ENCODE measurements at regions not wholly inside any gene's neighbourhood (a gene's known extent, or its start where the extent isn't known, plus 50 kb on each side); places are given as distances from the start of the nearest gene placed in this dataset.
"Not testable (repeated sequence)": the region's sequence is repeated elsewhere in the genome, so short reads cannot be mapped to it uniquely, and the experiment has no call there.

DNA sequence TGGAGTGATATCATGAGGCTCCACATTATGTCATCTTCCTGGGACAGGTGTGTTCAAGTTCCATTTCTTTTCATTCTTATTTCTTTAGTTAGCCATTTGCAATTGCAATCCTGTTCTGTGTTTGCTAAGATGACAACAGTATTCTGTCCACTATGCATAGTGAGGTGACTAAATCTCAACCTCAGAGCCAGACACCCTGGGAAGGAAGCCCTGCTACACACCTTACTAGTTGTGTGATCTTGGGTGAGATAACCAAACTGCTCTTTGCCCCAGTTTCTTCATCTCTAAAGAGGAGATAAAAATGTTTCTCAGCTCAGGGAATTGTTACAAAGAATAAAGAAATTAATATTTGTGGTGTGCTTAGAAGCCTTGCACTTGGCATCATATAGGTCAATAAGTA, 215.1 kb upstream of the RPS23 start:
- no peak for DNase-seq (ENCODE audit: low read depth in 2 of 2)

DNA sequence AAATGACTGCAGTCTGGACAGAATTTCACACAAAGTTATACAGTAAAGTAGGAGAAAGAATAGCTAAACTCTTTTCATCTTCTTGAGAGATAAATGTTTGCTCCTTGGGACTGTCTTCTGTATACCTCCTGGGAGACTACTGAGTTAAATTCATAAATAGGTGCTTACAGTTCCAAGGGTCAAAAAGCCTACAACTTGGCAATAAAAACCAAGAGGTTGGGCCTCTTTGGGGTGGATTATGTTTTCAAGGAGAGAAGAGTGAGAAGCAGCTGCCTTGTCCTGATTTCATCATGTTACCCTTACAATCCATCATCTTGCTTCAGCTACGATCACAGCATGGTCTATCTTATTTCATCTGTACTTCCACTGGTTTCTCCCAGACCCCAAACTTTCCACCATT, 213.2 kb upstream of the RPS23 start:
- DNase-seq (ENCODE audit: low read depth in 2 of 2) = no peak

DNA sequence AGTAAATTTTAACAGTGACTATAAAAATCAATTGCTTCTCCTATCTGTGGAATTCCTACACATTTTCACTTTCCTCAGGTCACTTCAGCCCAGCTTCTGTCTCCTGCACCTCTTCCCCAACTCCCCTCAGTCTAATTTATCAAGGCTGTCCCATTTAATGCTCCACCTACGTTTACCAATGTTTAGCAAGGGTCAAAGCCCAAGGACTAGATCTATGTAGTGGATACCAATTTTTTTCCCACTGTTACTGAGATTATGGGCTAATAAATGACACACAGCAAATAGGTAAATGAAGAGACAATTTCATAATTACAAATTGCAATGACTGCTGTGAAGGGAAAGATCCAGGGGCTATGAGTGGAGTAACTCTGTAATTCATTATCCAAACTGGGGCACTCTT, 211.5 kb upstream of the RPS23 start:
- DNase-seq (ENCODE audit: low read depth in 2 of 2) = no peak

DNA sequence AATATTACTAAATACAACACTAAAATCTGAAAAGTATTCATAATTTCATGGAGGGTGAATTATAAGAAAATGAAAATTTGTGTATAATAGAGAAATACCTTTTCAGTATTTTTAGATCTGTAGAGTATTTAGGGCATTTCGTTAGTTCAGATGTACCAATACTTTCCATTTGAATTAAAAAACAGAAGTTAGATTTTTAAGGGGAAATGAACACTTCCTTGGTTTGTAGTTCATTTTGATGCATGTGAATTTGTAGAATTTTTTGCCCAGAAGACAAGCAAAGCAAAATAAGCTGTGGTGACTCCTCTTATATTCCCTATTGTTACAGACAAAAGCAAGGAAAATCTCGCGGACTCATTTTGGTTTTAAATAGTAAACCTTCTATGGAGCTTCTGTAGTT, 209.0 kb upstream of the RPS23 start:
- DNase-seq (ENCODE audit: low read depth in 2 of 2) = no peak

DNA sequence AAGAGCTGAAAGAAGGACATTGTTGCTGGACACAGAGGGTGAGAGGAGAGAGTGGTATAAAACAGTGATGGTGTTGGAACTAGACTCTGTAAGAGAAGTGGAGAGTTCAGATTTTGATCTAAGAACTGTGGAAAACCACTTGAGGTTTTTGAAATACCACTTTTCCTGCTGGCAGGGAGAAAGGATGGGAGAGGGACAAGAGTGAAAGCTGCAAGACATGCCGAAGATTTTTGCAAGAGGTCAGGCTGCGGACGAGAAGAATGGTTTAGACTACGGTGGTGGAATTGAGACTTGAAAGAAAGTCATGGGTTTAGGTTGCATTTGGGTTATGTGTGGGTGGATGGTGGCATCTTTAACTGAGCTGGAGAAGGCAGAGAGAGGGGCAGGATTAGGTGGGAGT, 202.2 kb upstream of the RPS23 start:
- no peak for DNase-seq (ENCODE audit: low read depth in 2 of 2)

DNA sequence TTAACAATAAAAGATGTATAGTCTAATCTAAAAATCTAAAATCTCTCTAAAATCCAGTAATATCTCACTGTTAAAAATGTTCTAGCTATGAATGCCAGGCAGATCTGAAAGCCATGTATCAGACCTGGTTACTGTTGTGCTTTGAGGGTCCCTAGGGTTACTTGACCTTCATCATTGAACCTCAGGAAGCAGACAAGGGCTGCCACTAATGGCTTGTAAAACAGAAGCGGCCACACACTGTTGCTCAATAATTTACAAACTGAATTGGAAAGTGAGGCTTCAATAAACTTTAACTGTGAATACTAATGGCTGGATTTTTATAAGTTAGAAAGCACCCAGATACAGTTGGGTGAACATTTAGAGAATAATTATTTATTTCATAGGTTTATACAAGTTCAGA, 198.0 kb upstream of the RPS23 start:
- DNase-seq (ENCODE audit: low read depth in 2 of 2) = no peak

DNA sequence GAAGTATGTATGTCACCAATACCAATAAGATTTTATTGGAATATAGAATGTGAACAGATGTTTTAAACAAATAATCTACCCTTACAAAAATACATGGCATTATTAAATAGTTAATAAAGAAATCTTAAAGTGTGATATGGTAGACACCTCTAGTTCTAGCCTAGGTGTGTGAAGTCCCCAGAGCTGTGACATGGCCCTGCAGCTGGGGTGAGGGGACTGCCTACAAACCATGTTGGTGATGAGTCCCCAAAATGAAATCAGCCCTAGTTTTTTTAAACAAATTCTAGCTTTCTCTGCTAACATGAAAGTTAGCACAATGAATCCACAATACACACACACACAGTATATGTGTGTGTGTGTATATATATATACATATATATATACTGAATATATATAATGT, 195.1 kb upstream of the RPS23 start:
- no peak for DNase-seq (ENCODE audit: low read depth in 2 of 2)

DNA sequence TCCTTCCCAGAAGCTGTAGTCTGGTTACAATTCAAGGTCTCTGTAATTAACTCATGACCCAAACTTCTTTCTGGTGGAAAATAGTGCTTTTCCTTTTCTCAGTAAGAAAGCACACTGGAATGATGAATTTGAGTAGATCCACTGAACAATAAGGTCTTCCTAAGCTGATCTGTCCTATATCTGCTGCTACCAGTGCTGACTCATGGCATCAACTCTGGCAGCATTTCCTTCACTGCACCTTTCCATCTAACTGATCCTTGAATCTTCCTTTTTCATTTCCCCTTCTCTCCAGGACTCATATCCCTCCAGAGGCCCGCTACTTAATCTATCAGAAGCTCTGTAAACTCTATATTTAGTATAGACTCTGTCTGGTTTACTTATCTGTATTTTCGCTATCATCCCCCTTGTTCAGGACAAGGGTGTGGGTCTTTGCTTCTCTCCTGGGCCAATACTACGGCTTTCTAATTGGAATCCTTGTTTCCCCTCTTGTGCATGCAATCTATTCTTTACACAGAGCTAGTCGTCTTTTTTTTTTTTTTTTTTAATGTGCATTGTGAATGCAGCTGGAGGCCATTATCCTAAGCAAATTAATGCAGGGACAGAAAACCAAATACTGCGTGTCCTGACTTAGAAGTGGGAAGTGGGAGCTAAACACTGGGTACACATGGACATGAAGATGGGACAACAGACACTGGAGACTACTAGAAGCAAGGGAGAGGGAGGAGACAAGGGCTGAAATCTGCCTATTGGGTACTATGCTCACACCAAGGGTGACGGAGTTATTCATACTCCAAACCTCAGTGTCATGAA, 192.2 kb upstream of the RPS23 start:
- DNase-seq (ENCODE audit: low read depth in 2 of 2) = no peak

DNA sequence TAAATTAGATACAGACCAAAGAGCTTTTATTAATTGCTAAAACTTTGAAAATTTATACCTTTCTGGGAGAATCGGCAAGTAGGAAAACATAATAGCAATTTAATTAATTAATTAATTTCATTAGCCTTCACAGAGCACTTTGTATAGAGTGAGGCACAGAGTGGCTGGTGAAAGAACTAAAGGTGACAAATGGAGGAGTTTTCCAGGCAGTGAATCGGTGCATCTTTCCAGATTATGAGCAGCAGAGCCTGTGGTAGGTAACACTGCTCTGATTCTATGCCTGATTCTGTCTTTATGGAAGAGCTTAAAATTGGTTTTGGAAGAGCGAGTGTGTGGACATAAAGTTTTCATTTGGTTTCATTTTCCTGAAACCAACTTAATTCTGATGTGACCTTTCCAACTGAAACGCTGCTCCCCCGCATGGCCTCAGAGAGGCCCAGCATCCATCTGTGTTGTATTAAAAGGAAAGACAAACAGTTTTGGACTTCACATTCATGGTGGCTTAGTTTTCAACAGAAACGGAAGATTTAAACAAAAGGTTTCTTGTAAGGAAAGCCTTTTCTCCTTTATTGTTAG, 188.9 kb upstream of the RPS23 start:
- no peak for DNase-seq (ENCODE audit: low read depth in 2 of 2)

DNA sequence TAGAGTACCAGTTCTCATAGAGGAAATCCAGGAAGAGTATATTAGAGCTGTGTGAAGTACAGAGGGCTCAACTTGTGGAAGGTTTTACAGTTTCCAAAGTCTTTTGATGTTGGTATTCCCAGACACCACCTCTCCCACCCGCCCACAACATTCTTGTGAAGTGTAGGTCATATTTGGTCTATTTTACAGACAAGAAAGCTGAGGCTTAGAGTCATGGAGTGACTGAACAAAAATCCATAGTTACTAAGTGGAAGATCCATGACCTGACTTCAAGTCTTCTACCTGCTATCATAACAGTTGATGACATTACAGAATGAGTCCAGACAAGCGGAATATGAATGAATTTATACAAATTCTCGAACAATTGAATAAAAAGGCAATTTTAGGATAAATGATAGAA, 187.1 kb upstream of the RPS23 start:
- no peak for DNase-seq (ENCODE audit: low read depth in 2 of 2)

DNA sequence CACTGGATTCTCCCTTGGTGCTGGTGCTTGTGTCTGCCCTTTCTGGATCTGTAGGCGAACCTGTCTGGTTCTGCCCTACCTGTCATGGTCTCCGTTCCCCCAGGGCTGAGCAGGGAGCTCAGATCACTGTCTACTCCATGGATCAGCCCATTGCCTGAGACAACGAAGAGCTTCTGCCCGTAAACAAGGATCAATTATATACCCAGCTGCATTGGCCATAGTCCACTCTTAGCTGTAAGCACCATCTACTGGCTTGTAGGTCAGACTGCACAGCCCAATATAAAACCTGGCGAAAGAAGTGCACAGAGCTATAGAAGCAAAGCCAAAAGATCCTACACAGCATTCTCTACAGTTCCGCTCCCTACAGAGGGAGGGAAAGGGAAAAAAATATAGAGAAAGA, 181.5 kb upstream of the RPS23 start:
- DNase-seq (ENCODE audit: low read depth in 2 of 2) = no peak

DNA sequence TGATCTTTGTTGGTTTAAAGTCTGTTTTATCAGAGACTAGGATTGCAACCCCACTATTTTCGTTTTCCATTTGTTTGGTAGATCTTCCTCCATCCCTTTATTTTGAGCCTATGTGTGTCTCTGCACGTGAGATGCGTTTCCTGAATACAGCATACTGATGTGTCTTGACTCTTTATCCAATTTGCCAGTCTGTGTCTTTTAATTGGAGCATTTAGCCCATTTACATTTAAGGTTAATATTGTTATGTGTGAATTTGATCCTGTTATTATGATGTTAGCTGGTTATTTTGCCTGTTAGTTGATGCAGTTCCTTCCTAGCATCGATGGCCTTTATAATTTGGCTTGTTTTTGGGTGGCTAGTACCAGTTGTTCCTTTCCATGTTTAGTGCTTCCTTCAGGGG, 177.2 kb upstream of the RPS23 start:
- DNase-seq (ENCODE audit: low read depth in 2 of 2) = not testable (repeated sequence)

DNA sequence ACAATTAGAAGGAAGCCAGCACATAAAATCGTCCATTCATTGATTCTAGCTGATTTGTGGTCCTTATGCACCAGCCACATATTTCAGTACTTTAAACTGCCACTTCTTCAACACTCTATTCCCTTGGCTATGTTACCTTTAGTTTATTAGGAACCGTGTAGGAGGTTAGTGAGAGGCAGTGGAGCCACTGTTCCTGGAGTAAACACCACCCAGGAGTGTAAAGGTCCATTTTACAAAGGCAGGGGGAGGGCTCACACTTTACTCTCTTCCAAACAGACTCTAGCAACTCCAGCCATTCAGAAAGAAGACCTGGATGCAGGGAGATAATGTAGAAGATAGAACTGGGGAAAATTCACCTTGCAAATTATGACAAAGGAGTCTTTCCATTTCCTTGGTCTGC, 170.2 kb upstream of the RPS23 start:
- DNase-seq (ENCODE audit: low read depth in 2 of 2) = no peak

DNA sequence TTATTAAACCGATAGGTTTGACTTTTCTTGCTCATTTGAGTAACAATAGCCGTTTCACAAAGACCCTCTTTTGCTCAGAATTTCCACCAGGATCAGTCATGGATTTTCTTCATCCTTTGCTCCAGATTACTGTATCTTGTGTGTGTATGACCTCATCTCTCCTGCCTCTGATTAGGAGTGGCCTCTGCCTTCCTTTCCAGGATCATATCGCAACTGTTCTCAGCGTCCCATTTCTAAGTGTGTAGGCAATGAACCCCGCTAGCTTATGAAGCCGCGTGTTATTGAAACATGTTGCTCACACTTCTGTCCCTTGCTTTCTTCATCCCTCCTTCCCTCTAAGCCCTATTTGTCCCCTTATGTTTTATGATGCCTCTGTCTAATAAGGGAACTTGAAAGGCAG, 169.8 kb upstream of the RPS23 start:
- DNase-seq (ENCODE audit: low read depth in 2 of 2) = no peak

DNA sequence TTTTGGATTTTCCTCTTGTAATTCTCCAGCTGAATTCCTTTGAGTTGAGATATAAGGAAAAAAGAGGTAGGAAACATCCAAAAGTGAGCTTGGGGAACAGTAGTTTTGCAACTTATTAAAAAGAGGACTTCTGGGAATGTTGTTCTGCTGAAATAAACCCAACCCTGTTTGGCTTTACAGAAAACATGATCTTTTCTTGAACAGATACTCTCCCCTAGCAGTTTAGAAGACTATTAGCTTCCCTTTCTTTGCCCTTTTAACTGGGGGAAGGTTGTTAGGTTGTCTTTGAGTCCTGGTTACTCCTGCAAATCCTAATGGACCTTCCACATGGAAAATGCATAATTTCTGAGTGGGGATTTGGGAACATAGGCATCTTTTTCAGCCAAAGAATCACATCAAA, 168.7 kb upstream of the RPS23 start:
- no peak for DNase-seq (ENCODE audit: low read depth in 2 of 2)

DNA sequence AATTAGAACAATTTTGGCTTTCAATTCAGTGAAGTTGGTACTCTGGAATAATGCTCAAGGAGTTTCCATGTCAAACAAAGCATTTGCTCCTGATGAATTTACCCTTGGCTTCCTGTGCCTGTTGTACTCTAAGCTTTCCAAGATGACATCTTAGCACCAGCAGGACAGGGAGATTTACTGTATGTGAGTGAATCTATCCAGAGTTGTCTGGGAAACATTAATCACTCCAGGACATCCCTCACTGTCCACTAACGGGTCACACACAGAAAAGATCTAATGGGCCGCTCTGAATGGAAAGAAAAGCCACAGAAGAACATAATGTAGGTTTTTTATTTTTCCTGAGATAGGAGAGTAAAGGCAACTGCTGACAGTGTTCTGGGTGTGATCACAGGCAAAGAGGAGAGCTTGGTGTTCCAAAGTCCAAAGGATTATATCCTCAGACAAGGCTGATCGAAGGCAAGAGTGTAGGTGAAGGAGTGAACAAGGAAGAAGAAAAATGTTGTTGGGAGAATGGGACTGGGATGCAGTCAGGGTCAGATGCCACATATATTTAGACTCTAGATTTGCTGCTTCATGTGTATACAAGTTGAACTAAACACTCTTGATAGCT, 167.7 kb upstream of the RPS23 start:
- DNase-seq (ENCODE audit: low read depth in 2 of 2) = no peak

DNA sequence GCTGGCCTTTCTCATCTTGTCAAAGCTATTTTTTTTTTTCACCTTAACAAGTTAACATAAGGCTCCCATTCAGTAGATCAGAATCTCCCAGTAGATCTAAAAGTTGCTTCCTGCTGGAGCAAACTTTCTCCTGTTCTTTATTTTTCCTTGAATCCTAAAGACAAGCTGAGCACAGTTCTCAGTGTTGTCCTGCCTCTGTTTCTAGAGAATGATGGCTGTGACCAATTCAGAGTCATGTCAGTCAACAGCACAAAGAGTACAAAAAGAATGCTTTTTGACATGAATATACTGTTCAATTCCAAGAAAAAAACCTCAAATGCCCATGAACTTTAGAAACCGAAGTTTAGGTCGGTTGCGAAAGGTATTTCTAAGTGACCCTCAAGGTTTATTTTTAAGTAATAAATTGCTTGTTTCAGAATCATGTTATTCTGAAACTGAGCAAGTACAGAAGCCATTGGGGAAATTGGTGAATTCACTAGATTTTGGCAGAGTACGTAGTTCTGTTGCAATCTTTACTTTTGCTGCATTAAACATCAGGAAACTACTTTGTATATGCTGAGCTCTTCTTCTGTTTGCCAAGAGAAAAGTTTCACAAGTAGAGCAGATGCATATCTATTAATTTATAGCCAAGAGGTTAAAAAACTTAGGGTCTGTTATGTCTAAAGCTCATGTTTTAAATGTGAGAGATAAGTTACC, 161.7 kb upstream of the RPS23 start:
- DNase-seq (ENCODE audit: low read depth in 2 of 2) = no peak

DNA sequence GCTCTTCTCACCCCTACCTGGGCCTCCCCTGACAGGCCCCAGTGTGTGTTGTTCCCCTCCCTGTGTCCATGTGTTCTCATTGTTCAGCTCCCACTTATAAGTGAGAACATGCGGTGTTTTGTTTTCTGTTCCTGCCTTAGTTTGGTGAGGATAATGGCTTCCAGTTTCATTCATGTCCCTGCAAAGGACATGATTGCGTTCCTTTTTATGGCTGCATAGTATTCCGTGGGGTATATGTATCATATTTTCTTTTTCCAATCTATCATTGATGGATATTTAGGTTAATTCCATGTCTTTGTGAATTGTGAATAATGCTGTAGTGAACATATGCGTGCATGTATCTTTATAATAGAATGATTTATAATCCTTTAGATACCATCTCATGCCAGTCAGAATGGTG, 159.4 kb upstream of the RPS23 start:
- DNase-seq (ENCODE audit: low read depth in 2 of 2) = not testable (repeated sequence)

DNA sequence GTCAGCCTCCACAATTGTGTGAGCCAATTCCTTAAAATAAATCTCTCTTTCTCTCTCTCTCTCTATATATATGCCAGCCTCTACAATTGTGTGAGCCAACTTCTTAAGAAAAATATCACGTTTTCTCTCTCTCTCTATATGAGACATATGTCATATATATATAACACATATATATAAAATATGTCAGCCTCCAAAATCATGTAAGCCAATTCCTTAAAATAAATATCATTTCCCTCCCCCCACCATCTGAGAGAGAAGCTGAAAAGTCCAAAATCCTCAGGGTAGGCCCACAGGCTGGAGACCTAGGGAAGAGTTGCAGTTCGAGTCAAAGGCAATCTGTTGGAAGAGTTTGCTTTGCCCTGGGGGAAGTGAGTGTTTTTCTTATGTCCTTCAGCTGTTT, 158.1 kb upstream of the RPS23 start:
- DNase-seq (ENCODE audit: low read depth in 2 of 2) = no peak

DNA sequence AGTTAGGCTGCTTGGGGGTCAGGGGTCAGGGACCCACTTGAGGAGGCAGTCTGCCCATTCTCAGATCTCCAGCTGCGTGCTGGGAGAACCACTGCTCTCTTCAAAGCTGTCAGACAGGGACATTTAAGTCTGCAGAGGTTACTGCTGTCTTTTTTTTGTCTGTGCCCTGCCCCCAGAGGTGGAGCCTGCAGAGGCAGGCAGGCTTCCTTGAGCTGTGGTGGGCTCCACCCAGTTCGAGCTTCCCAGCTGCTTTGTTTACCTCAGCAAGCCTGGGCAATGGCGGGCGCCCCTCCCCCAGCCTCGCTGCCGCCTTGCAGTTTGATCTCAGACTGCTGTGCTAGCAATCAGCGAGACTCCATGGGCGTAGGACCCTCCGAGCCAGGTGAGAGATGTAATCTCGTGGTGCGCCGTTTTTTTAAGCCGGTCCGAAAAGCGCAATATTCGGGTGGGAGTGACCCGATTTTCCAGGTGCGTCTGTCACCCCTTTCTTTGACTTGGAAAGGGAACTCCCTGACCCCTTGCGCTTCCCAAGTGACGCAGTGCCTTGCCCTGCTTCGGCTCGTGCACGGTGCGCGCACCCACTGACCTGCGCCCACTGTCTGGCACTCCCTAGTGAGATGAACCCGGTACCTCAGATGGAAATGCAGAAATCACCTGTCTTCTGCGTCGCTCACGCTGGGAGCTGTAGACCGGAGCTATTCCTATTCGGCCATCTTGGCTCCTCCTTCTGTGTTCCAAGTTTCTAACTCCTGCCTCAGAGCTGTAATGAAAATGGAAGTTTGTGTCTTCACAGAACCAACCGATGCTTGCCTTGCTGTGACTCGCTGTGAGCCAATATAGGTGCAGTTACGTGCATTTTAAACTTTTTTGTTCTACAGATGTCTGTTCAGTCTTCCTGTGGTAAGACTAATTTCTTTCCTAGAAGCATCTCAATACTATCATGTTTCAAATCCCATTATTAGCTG, 156.8 kb upstream of the RPS23 start:
- DNase-seq (ENCODE audit: low read depth in 2 of 2) = not testable (repeated sequence)

DNA sequence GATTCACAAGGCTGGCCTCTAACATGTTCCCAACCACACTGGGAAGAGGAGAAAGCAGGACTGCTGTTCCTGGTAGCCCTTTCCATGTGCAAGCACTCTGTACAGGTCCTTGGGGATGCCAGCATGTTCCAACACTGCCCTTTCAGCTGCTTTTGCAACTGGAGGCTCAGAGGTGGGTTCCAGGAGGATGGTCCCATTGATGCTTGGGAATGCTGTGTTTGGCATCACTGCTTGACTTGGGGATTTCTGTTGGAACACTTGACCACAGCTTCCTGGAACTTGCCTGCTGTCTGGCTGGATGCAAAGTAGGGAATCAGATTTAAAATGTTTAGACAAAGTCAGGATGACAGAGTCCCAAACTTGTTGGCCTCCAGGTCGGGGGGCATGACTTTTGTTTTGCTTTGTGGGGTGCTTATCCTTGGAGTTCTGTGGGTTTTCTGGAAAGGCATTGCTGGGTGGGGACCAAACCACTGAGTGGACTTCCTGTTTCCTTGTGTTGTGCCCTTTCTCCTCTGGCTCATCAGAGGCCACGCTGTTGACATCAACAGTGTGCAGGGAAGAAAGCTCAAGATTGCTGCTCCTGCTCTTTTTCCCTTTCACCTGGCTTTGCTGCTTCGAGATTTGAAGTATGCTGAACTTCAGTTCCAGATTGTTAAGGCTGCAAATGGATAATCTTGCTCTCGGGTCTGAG, 148.5 kb upstream of the RPS23 start:
- DNase-seq (ENCODE audit: low read depth in 2 of 2) = no peak
